OCI-LY7 (cell line): ENCODE measurements at regions not wholly inside any gene's neighbourhood (a gene's known extent, or its start where the extent isn't known, plus 50 kb on each side); places are given as distances from the start of the nearest gene placed in this dataset.

Experiments
- BruUV-seq: library from RNA; stranded (reverse); fragments of 400-500 nt; replicated peaks from 2 replicates; lab custom pipeline; 2021; lab: Mats Ljungman, UMichigan
- CTCF ChIA-PET: fragments of 300-600 bp; sonication (Branson Sonifier 250); formaldehyde crosslinking; loops from one replicate; lab custom pipeline; 2022; ENCODE audit warnings: antibody characterized with exemption; ENCODE audit not compliant: unreplicated experiment; lab: Charles Lee
- POLR2A ChIA-PET: fragments of 300-600 bp; sonication (Branson Sonifier 250); formaldehyde crosslinking; loops from one replicate; lab custom pipeline; 2022; ENCODE audit warnings: antibody characterized with exemption; lab: Charles Lee
- DNase-seq: peaks from one replicate; pipeline ENCODE4 v3.0.0-alpha.2; 2015; ENCODE audit warnings: low spot score
- H2AFZ ChIP-seq: fragments of 200-600 bp; sonication (generic), shearing (Covaris generic); 2 replicates; pipeline ENCODE4 v1.6.1; 2014; ENCODE audit warnings: mild to moderate bottlenecking, antibody characterized with exemption, low read length, moderate library complexity
- H3K27ac ChIP-seq: fragments of 200-600 bp; sonication (generic); 2 replicates; pipeline ENCODE4 v1.5.1; 2014; ENCODE audit warnings: mixed run types, low read depth, mild to moderate bottlenecking, moderate library complexity, low read length, inconsistent platforms; ENCODE audit not compliant: poor library complexity, severe bottlenecking
- H3K36me3 ChIP-seq: fragments of 200-600 bp; sonication (generic); 2 replicates; pipeline ENCODE4 v1.6.1; 2014; ENCODE audit warnings: mild to moderate bottlenecking, antibody characterized with exemption, low read length, moderate library complexity, mixed read lengths; ENCODE audit not compliant: insufficient read depth
- H3K4me1 ChIP-seq: fragments of 200-600 bp; sonication (generic); 2 replicates; pipeline ENCODE4 v1.5.1; 2014; ENCODE audit warnings: mild to moderate bottlenecking, low read length; ENCODE audit not compliant: insufficient read depth, poor library complexity, severe bottlenecking
- H3K4me2 ChIP-seq: fragments of 200-600 bp; sonication (generic); 2 replicates; pipeline ENCODE4 v1.6.1; 2014; ENCODE audit warnings: mild to moderate bottlenecking, low read length
- H3K4me3 ChIP-seq: fragments of 200-600 bp; sonication (generic); 2 replicates; pipeline ENCODE4 v1.5.1; 2014; ENCODE audit warnings: mild to moderate bottlenecking, low read depth, low read length; ENCODE audit not compliant: poor library complexity, severe bottlenecking
- H3K79me2 ChIP-seq: fragments of 200-600 bp; sonication (generic); 2 replicates; pipeline ENCODE4 v1.6.1; 2016; ENCODE audit warnings: low read depth, mild to moderate bottlenecking, low read length, moderate library complexity, mixed read lengths; ENCODE audit not compliant: insufficient read depth
- H3K9me2 ChIP-seq: fragments of 200-600 bp; sonication (generic); 2 replicates; pipeline ENCODE4 v1.6.1; 2016; ENCODE audit warnings: mild to moderate bottlenecking, low read length, mixed read lengths; ENCODE audit not compliant: insufficient read depth
- H3K9me3 ChIP-seq: fragments of 200-600 bp; sonication (generic); 2 replicates; pipeline ENCODE4 v1.6.1; 2014; ENCODE audit warnings: mild to moderate bottlenecking, mixed run types, low read length, mixed read lengths
- H4K20me1 ChIP-seq: fragments of 200-600 bp; sonication (generic); 2 replicates; pipeline ENCODE4 v1.6.1; 2014; ENCODE audit warnings: mild to moderate bottlenecking, antibody characterized with exemption, low read length, moderate library complexity, mixed read lengths; ENCODE audit not compliant: insufficient read depth
- EZH2phosphoT487 ChIP-seq: fragments of 200-600 bp; sonication (generic); IDR thresholded peaks from 2 replicates; pipeline ENCODE4 v1.6.1; 2018; ENCODE audit warnings: low read depth, borderline replicate concordance, mild to moderate bottlenecking, mixed run types, antibody characterized with exemption, low read length, moderate library complexity, mixed read lengths
- intact Hi-C: fragments of 100-400 bp; cut with micrococcal nuclease; formaldehyde crosslinking; loops from one replicate; pipeline ENCODE4 v1.10.0; 2022; ENCODE audit not compliant: unreplicated experiment
- TF ChIP-seq, protein P1 (sequence below): fragments of 200-600 bp; sonication (generic); conservative IDR thresholded peaks from 2 replicates; pipeline ENCODE4 v1.5.1; 2014; ENCODE audit warnings: mild to moderate bottlenecking, antibody characterized with exemption, low read length, moderate library complexity, mixed read lengths

DNA sequence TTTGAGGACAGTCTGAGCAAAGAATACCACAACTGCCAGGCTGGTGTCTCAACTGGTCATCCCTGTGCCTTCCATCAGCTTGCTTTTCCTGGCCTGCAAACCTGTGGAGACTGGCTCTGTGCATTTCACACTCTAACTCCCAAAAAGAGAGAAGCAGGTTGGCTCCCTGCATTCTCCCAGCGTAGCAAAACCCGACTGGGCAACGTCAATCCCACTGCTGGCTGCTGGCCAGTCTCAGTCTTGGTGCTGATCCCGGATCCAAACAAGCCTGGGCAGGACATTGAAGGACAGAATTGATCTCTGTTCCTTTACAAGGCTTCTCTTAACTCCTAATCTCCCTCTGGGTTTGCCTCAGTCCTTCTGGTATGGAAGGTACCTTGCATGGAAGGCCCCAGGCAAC lies 65.4 kb downstream of the FZD10 start:
- no peaks in the 10 kb centered on the region for H4K20me1 ChIP-seq
- TF ChIP-seq EZH2phosphoT487: no peak
- TF ChIP-seq, protein P1, sequence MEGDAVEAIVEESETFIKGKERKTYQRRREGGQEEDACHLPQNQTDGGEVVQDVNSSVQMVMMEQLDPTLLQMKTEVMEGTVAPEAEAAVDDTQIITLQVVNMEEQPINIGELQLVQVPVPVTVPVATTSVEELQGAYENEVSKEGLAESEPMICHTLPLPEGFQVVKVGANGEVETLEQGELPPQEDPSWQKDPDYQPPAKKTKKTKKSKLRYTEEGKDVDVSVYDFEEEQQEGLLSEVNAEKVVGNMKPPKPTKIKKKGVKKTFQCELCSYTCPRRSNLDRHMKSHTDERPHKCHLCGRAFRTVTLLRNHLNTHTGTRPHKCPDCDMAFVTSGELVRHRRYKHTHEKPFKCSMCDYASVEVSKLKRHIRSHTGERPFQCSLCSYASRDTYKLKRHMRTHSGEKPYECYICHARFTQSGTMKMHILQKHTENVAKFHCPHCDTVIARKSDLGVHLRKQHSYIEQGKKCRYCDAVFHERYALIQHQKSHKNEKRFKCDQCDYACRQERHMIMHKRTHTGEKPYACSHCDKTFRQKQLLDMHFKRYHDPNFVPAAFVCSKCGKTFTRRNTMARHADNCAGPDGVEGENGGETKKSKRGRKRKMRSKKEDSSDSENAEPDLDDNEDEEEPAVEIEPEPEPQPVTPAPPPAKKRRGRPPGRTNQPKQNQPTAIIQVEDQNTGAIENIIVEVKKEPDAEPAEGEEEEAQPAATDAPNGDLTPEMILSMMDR: no peak
- no peaks in the 10 kb centered on the region for H3K9me2 ChIP-seq
- no peaks in the 10 kb centered on the region for H3K4me1 ChIP-seq
- no peak overlapping the region for H2AFZ ChIP-seq
- H3K9me3 ChIP-seq: 0 out of 2 replicates have a peak, but pooled peaks cover 8% of the 10 kb centered on the region
- no peak for DNase-seq
- no peaks in the 10 kb centered on the region for H3K79me2 ChIP-seq
- no peak overlapping the region for H3K4me2 ChIP-seq
- no TSS peak for BruUV-seq
- intact Hi-C loops: no loop called here
- H3K4me3 ChIP-seq: no peak overlapping the region
- no peaks in the 10 kb centered on the region for H3K36me3 ChIP-seq
- CTCF ChIA-PET: no interaction called here
- POLR2A ChIA-PET: no interaction called here
- no peak overlapping the region for H3K27ac ChIP-seq

DNA sequence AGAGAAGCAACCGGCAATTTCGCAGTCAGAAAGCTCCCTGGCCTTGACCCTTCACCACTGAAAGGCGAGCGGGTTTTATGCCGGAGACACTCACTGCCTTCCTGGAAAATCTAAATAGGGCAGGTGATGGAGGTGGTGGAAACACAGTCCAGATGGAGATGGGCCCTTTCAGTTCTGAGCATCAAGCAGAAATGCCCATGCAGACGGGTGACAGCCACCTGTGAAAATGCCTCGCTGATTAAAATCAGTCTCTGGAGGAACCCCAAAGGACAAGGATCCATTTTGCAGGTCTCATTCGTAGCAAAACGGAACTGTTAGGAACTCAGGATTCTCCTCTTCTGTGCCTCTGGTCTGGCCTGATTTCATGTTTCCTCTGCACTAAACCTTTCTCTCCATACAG lies 74.2 kb downstream of the FZD10 start:
- no TSS peak for BruUV-seq

DNA sequence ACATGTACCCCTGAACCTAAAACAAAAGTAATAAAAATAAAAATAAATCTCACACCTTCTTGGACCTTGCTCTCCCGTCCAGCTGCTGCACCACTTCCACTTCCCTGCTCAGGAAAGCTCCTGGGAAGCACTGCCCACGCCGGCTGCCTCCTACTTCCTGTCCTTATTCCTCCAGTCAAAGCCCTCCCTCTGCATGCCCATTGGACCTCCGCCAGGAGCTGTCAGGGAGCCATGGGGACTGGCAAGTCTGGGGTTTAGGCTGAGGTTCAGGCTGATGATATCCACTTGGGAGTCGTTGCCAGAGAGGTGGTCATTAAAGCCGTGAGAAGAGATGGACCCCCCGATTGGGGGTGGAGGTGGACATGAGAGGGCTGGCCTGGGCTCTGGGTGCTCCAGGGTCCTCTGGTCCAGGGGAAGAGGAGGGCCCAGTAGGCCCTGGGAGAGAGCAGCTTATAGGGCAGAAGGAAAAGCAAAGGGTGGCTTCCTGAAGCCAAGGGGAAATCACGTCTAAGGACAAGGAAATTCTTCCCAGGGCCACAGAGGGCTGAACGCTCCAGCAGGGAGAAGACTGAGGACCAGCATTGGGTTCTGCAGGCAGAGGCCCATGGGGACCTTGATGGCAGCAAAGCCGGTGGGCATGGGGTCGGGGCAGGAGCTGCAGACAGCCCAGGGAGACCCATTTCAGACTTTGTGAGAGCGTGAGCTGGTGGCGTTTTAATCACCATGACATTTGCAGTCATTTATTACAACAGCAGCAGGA lies 78.7 kb downstream of the FZD10 start:
- no TSS peak for BruUV-seq
- POLR2A ChIA-PET: no interaction called here
- H3K4me1 ChIP-seq: no peaks in the 10 kb centered on the region
- H3K4me3 ChIP-seq: no peak overlapping the region
- CTCF ChIA-PET: no interaction called here
- H3K4me2 ChIP-seq: no peak overlapping the region
- no peak overlapping the region for H2AFZ ChIP-seq
- no peaks in the 10 kb centered on the region for H3K9me3 ChIP-seq
- no peak overlapping the region for H3K27ac ChIP-seq
- intact Hi-C loops: no loop called here
- DNase-seq: no peak
- H3K36me3 ChIP-seq: no peaks in the 10 kb centered on the region
- H4K20me1 ChIP-seq: no peaks in the 10 kb centered on the region
- H3K9me2 ChIP-seq: no peaks in the 10 kb centered on the region
- no peaks in the 10 kb centered on the region for H3K79me2 ChIP-seq
- no peak for TF ChIP-seq EZH2phosphoT487
- TF ChIP-seq, protein P1: no peak

More for the DNA sequence above, 74.2 kb downstream of the FZD10 start:
- no peaks in the 10 kb centered on the region for H3K9me2 ChIP-seq
- no peaks in the 10 kb centered on the region for H4K20me1 ChIP-seq
- intact Hi-C loops: no loop called here
- H2AFZ ChIP-seq: no peak overlapping the region
- no peaks in the 10 kb centered on the region for H3K4me1 ChIP-seq
- no peak for TF ChIP-seq EZH2phosphoT487
- TF ChIP-seq, protein P1: no peak
- POLR2A ChIA-PET: no interaction called here
- no peak overlapping the region for H3K4me3 ChIP-seq
- DNase-seq: no peak
- no peaks in the 10 kb centered on the region for H3K9me3 ChIP-seq
- no peak overlapping the region for H3K27ac ChIP-seq
- no peak overlapping the region for H3K4me2 ChIP-seq
- CTCF ChIA-PET: no interaction called here
- no peaks in the 10 kb centered on the region for H3K36me3 ChIP-seq
- no peaks in the 10 kb centered on the region for H3K79me2 ChIP-seq
